ENCODE measurements at regions not wholly inside any gene's neighbourhood (a gene's known extent, or its start where the extent isn't known, plus 50 kb on each side); places are given as distances from the start of the nearest gene placed in this dataset.

DNA sequence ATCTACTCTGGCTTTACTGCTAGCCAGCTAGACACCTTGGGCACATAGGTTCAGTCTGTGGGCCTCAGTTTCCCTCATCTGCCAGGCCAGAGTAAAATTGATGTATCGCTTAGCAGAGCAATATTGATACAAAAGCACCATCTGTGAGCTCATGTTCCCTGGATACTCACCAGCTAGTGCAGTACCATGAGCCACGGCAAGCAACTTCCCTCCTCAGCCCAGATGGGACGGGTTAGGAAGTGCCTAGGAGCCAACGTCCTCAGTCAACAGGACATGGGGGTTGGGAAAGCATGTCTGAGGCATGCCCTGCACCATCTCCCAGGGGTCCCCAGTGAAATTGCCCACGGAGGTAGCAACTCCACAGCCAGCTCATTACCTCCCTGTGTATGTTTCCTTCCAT lies 258.3 kb downstream of the ANKRD60 start:
- no peak for DNase-seq (ENCODE audit: low spot score)
- intact Hi-C loops (cut with DNase I): no loop called here

GRCh38 chr20:57968120-57968519 lies 258.3 kb upstream of the PMEPA1 start:
- intact Hi-C loops (cut with DNase I): no loop called here
- DNase-seq (ENCODE audit: low spot score): no peak

GRCh38 chr20:57967364-57967763 lies 257.5 kb upstream of the PMEPA1 start:
- intact Hi-C loops (cut with DNase I): no loop called here
- no peak for DNase-seq (ENCODE audit: low spot score)

- no peak for DNase-seq (ENCODE audit: low spot score)
- intact Hi-C loops (cut with DNase I): no loop called here
Observed at GRCh38 chr20:57966620-57967019, 256.8 kb upstream of the PMEPA1 start.

GRCh38 chr20:57965441-57965840 lies 255.6 kb upstream of the PMEPA1 start:
- DNase-seq (ENCODE audit: low spot score): no peak
- intact Hi-C loops (cut with DNase I): no loop called here

DNA sequence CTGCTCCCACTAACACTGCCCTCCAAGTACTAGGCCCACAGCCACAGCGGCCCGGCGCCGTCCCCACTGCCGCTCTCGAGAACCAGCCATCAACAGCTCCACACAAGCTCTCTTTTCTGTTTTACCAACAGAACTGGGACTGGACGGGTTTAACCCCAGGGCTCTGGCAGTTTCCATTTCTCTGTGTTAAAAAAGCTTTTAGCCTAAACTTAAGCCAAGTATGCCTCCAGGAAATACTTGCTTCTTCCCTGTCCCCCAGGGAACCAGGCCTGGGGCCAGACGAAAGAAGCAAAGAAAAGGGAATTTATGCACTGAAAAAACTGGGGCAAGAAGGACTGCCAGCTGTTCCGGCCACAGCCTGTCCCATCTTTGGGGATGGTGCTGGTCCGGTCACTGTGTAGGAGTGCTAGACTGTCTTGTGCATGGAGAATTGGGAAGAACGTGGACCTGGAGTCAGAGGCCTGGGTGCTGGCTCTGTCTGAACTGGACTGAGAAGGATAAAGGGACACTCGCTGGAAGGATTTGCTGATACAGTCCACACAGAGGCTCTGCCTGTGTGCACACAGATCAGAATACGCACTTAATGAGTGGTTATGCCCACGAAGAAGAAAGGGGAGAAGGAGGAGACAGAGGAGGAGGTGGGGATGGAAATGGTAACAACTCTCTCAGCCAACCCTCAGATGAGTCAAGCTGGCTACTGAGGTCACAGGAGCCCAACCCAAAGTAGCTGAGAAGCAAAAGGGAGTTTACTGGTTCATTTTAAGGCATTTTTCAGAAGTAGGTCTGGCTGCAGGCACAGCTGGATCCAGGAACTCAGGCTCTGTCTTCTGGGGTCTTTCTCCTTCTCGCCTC lies 254.4 kb upstream of the PMEPA1 start:
- intact Hi-C loops (cut with DNase I): no loop called here
- no peak for DNase-seq (ENCODE audit: low spot score)

GRCh38 chr20:57960803-57961575 lies 251.2 kb upstream of the PMEPA1 start:
- intact Hi-C loops (cut with DNase I): no loop called here
- DNase-seq (ENCODE audit: low spot score): peak; percentile 73

DNA sequence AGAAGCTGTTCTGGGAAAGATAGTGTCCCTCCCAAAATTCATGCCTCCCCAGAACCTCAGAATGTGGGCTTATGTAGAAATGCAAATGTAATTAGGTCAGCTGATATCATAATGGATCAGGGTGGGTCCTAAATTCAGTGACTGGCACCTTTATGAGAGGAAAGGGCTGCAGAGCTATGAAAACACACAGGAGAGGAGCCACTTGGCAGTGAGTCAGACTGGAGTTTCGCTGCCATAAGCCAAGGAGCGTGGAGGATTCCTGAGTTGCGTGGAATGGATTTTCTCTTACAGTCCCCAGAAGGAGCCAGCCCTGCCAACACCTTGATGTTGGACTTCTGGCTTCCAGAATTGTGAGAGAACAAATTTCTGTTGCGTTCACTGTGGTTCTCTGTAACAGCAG lies 249.8 kb upstream of the PMEPA1 start:
- DNase-seq (ENCODE audit: low spot score): no peak
- intact Hi-C loops (cut with DNase I): no loop called here

GRCh38 chr20:57959018-57959417 lies 249.2 kb upstream of the PMEPA1 start:
- intact Hi-C loops (cut with DNase I): no loop called here
- DNase-seq (ENCODE audit: low spot score): peak; percentile 42

- no peak for DNase-seq (ENCODE audit: low spot score)
- intact Hi-C loops (cut with DNase I): no loop called here
Observed at GRCh38 chr20:57958050-57958420, 248.2 kb upstream of the PMEPA1 start.

DNA sequence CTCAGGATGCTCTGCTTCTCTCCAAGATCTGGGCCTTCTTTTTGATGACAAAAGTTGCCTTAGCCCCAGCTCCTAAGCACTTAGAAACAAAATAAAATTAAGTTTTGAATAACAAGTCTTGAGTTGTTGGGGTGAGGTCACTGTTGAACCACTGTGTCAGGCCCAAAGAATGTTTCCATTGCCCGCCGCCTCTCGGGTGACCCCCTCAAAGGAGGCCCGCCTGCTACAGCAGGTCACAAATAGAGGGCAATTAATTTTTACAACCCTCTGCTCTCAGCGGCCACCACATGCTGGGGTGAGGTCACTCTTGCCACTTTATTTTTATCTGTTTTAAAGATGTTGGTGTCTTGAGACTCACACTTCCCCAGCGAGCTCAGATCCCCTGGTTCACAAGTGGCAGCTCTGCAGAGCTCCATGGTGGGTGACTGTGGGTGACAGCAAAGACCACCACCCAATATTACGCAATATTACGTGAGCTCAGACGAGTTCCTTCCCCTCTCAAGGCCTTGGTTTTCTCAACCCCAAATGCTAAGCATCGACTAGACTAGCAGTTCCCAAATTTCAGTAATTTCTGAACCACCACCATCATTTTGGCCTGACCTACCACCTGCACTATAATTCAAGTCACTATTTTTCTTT lies 247.7 kb upstream of the PMEPA1 start:
- intact Hi-C loops (cut with DNase I): no loop called here

DNA sequence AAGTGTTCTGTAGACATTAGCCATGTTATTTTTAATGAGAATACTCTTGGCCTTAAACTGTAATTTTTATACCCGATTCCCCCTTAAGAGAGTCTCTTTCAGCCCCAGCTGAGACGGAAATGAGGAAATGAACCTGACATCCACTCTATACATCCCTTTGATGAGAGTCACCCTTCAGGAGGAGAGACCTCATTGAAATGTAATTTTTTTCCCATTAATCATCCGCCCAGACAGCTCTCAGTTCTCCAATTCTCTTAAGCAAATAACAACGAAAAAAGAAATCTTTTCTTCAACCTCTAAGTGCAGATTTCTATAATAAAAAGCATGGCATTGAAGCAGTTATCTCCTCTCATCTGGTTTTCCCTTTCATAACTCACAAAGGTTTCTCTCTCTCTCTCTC lies 243.8 kb upstream of the PMEPA1 start:
- no peak for DNase-seq (ENCODE audit: low spot score)
- intact Hi-C loops (cut with DNase I): no loop called here

More for the DNA sequence above, 247.7 kb upstream of the PMEPA1 start:
- peak; percentile 64 for DNase-seq (ENCODE audit: low spot score)

- no peak for DNase-seq (ENCODE audit: low spot score)
- intact Hi-C loops (cut with DNase I): no loop called here
Observed at GRCh38 chr20:57952136-57952535, 242.3 kb upstream of the PMEPA1 start.

- DNase-seq (ENCODE audit: low spot score): no peak
Observed at GRCh38 chr20:57951549-57951948, 241.7 kb upstream of the PMEPA1 start.

DNA sequence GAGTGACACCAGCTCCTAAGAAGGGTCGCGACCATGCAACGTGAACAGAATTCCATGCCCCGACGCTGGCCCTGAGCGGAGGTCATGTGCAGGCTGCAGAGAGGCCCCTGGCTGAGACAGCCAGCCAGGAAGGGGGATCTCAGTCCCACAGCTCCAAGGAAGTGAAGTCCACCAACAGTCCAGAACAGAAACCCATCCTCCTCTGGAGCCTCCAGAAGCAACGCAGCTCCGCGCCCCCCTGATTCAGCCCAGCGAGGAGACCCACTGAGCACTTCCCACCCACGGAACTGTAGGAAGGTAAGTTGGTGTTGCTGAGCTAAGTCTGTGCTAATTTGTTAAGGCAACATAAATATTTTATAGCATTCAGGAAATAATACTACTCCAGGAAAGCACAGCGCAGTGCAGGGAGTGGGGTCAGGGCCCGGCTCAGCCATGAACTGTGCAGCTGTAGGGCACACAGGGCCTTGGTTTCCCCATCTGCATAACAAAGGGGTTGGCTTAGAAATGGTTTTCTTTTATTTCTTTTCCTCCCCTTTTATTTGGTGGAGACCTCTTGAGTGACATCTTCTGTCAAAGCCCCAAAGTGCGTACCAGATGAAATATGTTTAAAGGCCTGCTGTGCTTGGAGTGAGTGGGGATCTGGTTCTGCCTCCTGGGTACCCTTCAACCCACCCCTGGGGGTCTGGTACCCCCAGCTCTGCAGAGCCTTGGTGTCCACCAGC lies 241.1 kb upstream of the PMEPA1 start:
- no peak for DNase-seq (ENCODE audit: low spot score)
- intact Hi-C loops (cut with DNase I): no loop called here

More at GRCh38 chr20:57951549-57951948, 241.7 kb upstream of the PMEPA1 start:
- intact Hi-C loops (cut with DNase I): no loop called here

DNA sequence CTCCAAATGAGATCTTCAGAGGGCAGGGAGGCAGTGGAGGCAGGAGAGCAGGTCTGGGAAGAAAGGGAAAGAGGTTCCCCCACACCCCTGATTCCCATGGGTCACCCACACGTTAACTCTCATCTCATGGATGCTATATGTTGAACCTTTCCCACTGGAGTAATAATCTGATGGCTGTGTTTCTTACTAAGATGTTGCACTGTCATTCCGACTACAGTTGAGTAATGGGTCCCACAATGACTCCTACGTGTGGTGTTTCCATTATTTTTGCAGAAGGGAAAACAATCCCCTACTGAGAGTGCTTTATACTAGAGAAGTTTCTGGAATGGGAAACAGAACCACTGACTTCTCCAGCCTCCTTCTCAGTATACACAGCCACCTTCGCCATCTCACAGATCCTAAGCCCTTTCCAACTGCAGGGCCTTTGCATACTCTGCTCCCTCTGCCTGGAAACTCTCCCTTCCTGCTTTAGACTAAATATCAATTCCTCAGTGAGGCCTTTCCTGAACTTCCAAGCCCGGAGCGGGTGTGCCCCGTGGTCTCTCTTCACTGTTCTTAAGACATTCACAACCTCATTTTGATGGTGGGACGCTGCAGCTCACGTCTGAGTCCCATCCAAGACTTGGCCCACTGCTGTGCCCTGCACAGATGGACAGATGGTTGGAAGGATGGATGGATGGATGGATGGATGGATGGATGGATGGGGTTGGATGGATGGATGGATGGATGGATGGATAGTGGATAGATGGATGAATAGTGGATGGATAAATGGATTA lies 238.6 kb upstream of the PMEPA1 start:
- intact Hi-C loops (cut with DNase I): no loop called here
- no peak for DNase-seq (ENCODE audit: low spot score)

- intact Hi-C loops (cut with DNase I): no loop called here
- peak; percentile 78 for DNase-seq (ENCODE audit: low spot score)
Observed at GRCh38 chr20:57947421-57948179, 237.8 kb upstream of the PMEPA1 start.

Data from posterior vena cava (tissue), 2 donors.